ENCODE measurements at regions not wholly inside any gene's neighbourhood (a gene's known extent, or its start where the extent isn't known, plus 50 kb on each side); places are given as distances from the start of the nearest gene placed in this dataset.

DNA sequence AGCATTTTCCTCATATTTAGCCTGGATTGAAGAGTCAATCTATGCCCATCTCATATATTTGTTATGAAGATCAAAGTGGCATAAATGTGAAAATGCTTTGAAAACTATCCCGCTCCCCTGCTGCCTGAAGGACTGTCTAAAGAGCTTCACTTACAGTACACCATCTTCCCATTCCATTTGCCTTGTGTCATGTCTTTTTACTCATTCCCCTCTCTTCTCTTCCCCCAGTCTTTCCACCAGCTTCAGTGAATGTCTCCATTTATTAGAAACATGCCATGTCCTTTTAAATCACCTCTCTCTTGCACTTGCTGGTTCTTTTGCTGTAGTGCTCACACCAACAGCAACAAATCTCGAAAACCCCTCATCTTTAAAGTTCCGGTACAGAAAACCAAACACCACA, 192.7 kb upstream of the SGCD start:
- no peak overlapping the region for H2AFZ ChIP-seq (ENCODE audit: low read length)
- H3K4me3 ChIP-seq (ENCODE audit: low read length in 2 of 2), result no peak overlapping the region
- H2AK5ac ChIP-seq (ENCODE audit: low read depth, low read length), result no peak overlapping the region
- no peaks in the 10 kb centered on the region for H3K4me1 ChIP-seq (ENCODE audit: control insufficient read depth in 2 of 2, insufficient read depth in 1 of 2, low read depth in 1 of 2, low read length in 2 of 2)
- H2BK12ac ChIP-seq (ENCODE audit: low read length), result no peak overlapping the region
- no peaks in the 10 kb centered on the region for H3K9me3 ChIP-seq (replicated peaks in 1 of 2; ENCODE audit: control insufficient read depth in 2 of 2, insufficient read depth in 1 of 2, low read depth in 1 of 2, low read length in 2 of 2)
- no peak overlapping the region for H3K14ac ChIP-seq (ENCODE audit: low read length)
- no peak overlapping the region for H3K4me2 ChIP-seq (ENCODE audit: insufficient read depth, low read length, poor library complexity, severe bottlenecking)
- no peaks in the 10 kb centered on the region for H3K27me3 ChIP-seq (ENCODE audit: control insufficient read depth in 3 of 3, insufficient read depth in 3 of 3, low read depth in 1 of 3, low read length in 3 of 3)
- no peak overlapping the region for H3K18ac ChIP-seq (ENCODE audit: low read length)
- H3K36me3 ChIP-seq (replicated peaks in 1 of 2; ENCODE audit: control insufficient read depth in 2 of 2, insufficient read depth in 2 of 2, low read length in 2 of 2), result no peaks in the 10 kb centered on the region
- DNase-seq (ENCODE audit: low spot score), result no peak
- no peak overlapping the region for H3K4ac ChIP-seq (ENCODE audit: low read length)
- WGBS, 2 donors (ENCODE audit: extremely low coverage in 2 of 2, insufficient read length in 2 of 2, insufficient replicate concordance in 1 of 2), result no CpG with 5 or more reads among the region's 3 CpGs
- H3K27ac ChIP-seq (replicated peaks; ENCODE audit: low read length), result no peak overlapping the region
- H2BK15ac ChIP-seq (ENCODE audit: low read length), result no peak overlapping the region
- no peaks in the 10 kb centered on the region for H3K79me1 ChIP-seq (ENCODE audit: low read depth, low read length)
- H3K23ac ChIP-seq (ENCODE audit: low read depth, low read length, poor library complexity), result no peak overlapping the region
- no peak overlapping the region for H2BK120ac ChIP-seq (ENCODE audit: low read depth, low read length)
- no peak overlapping the region for H4K8ac ChIP-seq (ENCODE audit: low read depth, low read length)
- no peak overlapping the region for H3K9ac ChIP-seq (ENCODE audit: low read depth, low read length, poor library complexity)
- H2BK5ac ChIP-seq (ENCODE audit: low read length), result no peak overlapping the region
- no peak overlapping the region for H4K91ac ChIP-seq (ENCODE audit: low read depth, low read length, poor library complexity)

DNA sequence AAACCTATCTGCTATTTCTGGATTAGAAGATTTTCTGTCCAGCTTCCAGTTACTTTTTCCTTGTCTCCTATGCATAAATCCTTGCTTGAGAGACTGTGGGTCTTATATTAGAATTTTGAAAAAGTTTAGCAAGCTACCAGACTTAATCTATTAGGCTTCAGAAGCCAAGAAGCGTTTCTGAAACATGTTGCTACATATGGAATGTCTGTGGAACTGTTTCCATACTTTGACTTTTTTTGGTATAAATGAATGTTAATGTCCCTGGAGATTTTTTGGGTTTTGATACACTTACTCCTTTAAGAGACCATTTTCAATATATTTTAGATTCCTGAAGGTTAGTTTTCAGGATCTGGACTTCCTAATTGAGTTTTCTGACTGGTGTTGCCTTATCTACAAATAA, 191.4 kb upstream of the SGCD start:
- H2BK12ac ChIP-seq (ENCODE audit: low read length), result no peak overlapping the region
- no peaks in the 10 kb centered on the region for H3K79me1 ChIP-seq (ENCODE audit: low read depth, low read length)
- H3K4me3 ChIP-seq (ENCODE audit: low read length in 2 of 2), result no peak overlapping the region
- no peaks in the 10 kb centered on the region for H3K36me3 ChIP-seq (replicated peaks in 1 of 2; ENCODE audit: control insufficient read depth in 2 of 2, insufficient read depth in 2 of 2, low read length in 2 of 2)
- H3K4me2 ChIP-seq (ENCODE audit: insufficient read depth, low read length, poor library complexity, severe bottlenecking), result no peak overlapping the region
- no peaks in the 10 kb centered on the region for H3K27me3 ChIP-seq (ENCODE audit: control insufficient read depth in 3 of 3, insufficient read depth in 3 of 3, low read depth in 1 of 3, low read length in 3 of 3)
- H3K4ac ChIP-seq (ENCODE audit: low read length), result no peak overlapping the region
- H4K8ac ChIP-seq (ENCODE audit: low read depth, low read length), result no peak overlapping the region
- H2AK5ac ChIP-seq (ENCODE audit: low read depth, low read length), result no peak overlapping the region
- no peak overlapping the region for H2BK15ac ChIP-seq (ENCODE audit: low read length)
- no peak overlapping the region for H4K91ac ChIP-seq (ENCODE audit: low read depth, low read length, poor library complexity)
- H3K14ac ChIP-seq (ENCODE audit: low read length), result no peak overlapping the region
- H3K27ac ChIP-seq (replicated peaks; ENCODE audit: low read length), result no peak overlapping the region
- no peaks in the 10 kb centered on the region for H3K9me3 ChIP-seq (replicated peaks in 1 of 2; ENCODE audit: control insufficient read depth in 2 of 2, insufficient read depth in 1 of 2, low read depth in 1 of 2, low read length in 2 of 2)
- H3K9ac ChIP-seq (ENCODE audit: low read depth, low read length, poor library complexity), result no peak overlapping the region
- H3K18ac ChIP-seq (ENCODE audit: low read length), result no peak overlapping the region
- no peak overlapping the region for H3K23ac ChIP-seq (ENCODE audit: low read depth, low read length, poor library complexity)
- no peak overlapping the region for H2BK5ac ChIP-seq (ENCODE audit: low read length)
- DNase-seq (ENCODE audit: low spot score), result no peak
- H3K4me1 ChIP-seq (ENCODE audit: control insufficient read depth in 2 of 2, insufficient read depth in 1 of 2, low read depth in 1 of 2, low read length in 2 of 2), result no peaks in the 10 kb centered on the region
- no peak overlapping the region for H2BK120ac ChIP-seq (ENCODE audit: low read depth, low read length)
- no CpG with 5 or more reads among the region's 1 CpG for WGBS, 2 donors (ENCODE audit: extremely low coverage in 2 of 2, insufficient read length in 2 of 2, insufficient replicate concordance in 1 of 2)
- no peak overlapping the region for H2AFZ ChIP-seq (ENCODE audit: low read length)

GRCh38 chr5:156137071-156137869, 189.7 kb upstream of the SGCD start:
- H3K9ac ChIP-seq (ENCODE audit: low read depth, low read length, poor library complexity), result no peak overlapping the region
- H3K4me1 ChIP-seq (ENCODE audit: control insufficient read depth in 2 of 2, insufficient read depth in 1 of 2, low read depth in 1 of 2, low read length in 2 of 2), result no peaks in the 10 kb centered on the region
- H2AFZ ChIP-seq (ENCODE audit: low read length), result no peak overlapping the region
- H3K14ac ChIP-seq (ENCODE audit: low read length), result no peak overlapping the region
- no peak overlapping the region for H3K27ac ChIP-seq (replicated peaks; ENCODE audit: low read length)
- H3K4me3 ChIP-seq (ENCODE audit: low read length in 2 of 2), result no peak overlapping the region
- no peak overlapping the region for H2BK15ac ChIP-seq (ENCODE audit: low read length)
- no peak overlapping the region for H4K91ac ChIP-seq (ENCODE audit: low read depth, low read length, poor library complexity)
- no peak overlapping the region for H2BK120ac ChIP-seq (ENCODE audit: low read depth, low read length)
- H3K23ac ChIP-seq (ENCODE audit: low read depth, low read length, poor library complexity), result no peak overlapping the region
- H3K36me3 ChIP-seq (replicated peaks in 1 of 2; ENCODE audit: control insufficient read depth in 2 of 2, insufficient read depth in 2 of 2, low read length in 2 of 2), result no peaks in the 10 kb centered on the region
- H3K4me2 ChIP-seq (ENCODE audit: insufficient read depth, low read length, poor library complexity, severe bottlenecking), result no peak overlapping the region
- H2BK5ac ChIP-seq (ENCODE audit: low read length), result no peak overlapping the region
- H3K18ac ChIP-seq (ENCODE audit: low read length), result no peak overlapping the region
- WGBS, 2 donors (ENCODE audit: extremely low coverage in 2 of 2, insufficient read length in 2 of 2, insufficient replicate concordance in 1 of 2), result no CpG with 5 or more reads among the region's 5 CpGs
- H3K27me3 ChIP-seq (ENCODE audit: control insufficient read depth in 3 of 3, insufficient read depth in 3 of 3, low read depth in 1 of 3, low read length in 3 of 3), result no peaks in the 10 kb centered on the region
- no peaks in the 10 kb centered on the region for H3K79me1 ChIP-seq (ENCODE audit: low read depth, low read length)
- DNase-seq (ENCODE audit: low spot score), result no peak
- H3K4ac ChIP-seq (ENCODE audit: low read length), result no peak overlapping the region
- no peaks in the 10 kb centered on the region for H3K9me3 ChIP-seq (replicated peaks in 1 of 2; ENCODE audit: control insufficient read depth in 2 of 2, insufficient read depth in 1 of 2, low read depth in 1 of 2, low read length in 2 of 2)
- H4K8ac ChIP-seq (ENCODE audit: low read depth, low read length), result no peak overlapping the region
- H2BK12ac ChIP-seq (ENCODE audit: low read length), result no peak overlapping the region
- H2AK5ac ChIP-seq (ENCODE audit: low read depth, low read length), result no peak overlapping the region

- Histone ChIP-seq H3K9me3 (replicated peaks in 1 of 2; ENCODE audit: control insufficient read depth in 2 of 2, insufficient read depth in 1 of 2, low read depth in 1 of 2, low read length in 2 of 2) (peaks cover 0 to 3% of the 10 kb centered on the region in 2 donors), H4K8ac (ENCODE audit: low read depth, low read length) (no peak overlapping the region), H3K4me3 (ENCODE audit: low read length in 2 of 2) (peak overlapping the region in 1 of 2 donors; percentile 42), H3K9ac (ENCODE audit: low read depth, low read length, poor library complexity) (no peak overlapping the region), H2BK120ac (ENCODE audit: low read depth, low read length) (no peak overlapping the region), H4K91ac (ENCODE audit: low read depth, low read length, poor library complexity) (no peak overlapping the region), H3K27me3 (ENCODE audit: control insufficient read depth in 3 of 3, insufficient read depth in 3 of 3, low read depth in 1 of 3, low read length in 3 of 3) (no peaks in the 10 kb centered on the region), H3K4ac (ENCODE audit: low read length) (no peak overlapping the region), H2BK15ac (ENCODE audit: low read length) (no peak overlapping the region), H3K36me3 (replicated peaks in 1 of 2; ENCODE audit: control insufficient read depth in 2 of 2, insufficient read depth in 2 of 2, low read length in 2 of 2) (no peaks in the 10 kb centered on the region), H2BK5ac (ENCODE audit: low read length) (no peak overlapping the region), H3K4me2 (ENCODE audit: insufficient read depth, low read length, poor library complexity, severe bottlenecking) (no peak overlapping the region), H3K14ac (ENCODE audit: low read length) (no peak overlapping the region), H2AK5ac (ENCODE audit: low read depth, low read length) (no peak overlapping the region), H3K79me1 (ENCODE audit: low read depth, low read length) (no peaks in the 10 kb centered on the region), H3K18ac (ENCODE audit: low read length) (no peak overlapping the region), H2AFZ (ENCODE audit: low read length) (no peak overlapping the region), H2BK12ac (ENCODE audit: low read length) (no peak overlapping the region), H3K4me1 (ENCODE audit: control insufficient read depth in 2 of 2, insufficient read depth in 1 of 2, low read depth in 1 of 2, low read length in 2 of 2) (no peaks in the 10 kb centered on the region), H3K23ac (ENCODE audit: low read depth, low read length, poor library complexity) (no peak overlapping the region), H3K27ac (replicated peaks; ENCODE audit: low read length) (no peak overlapping the region)
- no peak for DNase-seq (ENCODE audit: low spot score)
- no CpG with 5 or more reads among the region's 2 CpGs for WGBS, 2 donors (ENCODE audit: extremely low coverage in 2 of 2, insufficient read length in 2 of 2, insufficient replicate concordance in 1 of 2)
Observed at GRCh38 chr5:156142867-156143266, 184.1 kb upstream of the SGCD start.
